Upper lobe of left lung (tissue), 6 donors: ENCODE measurements at regions not wholly inside any gene's neighbourhood (a gene's known extent, or its start where the extent isn't known, plus 50 kb on each side); places are given as distances from the start of the nearest gene placed in this dataset.
A peak's percentile ranks its signal among the peaks of the same experiment; 100 is the strongest.

Experiments used
- ATAC-seq, 2 donors: fragments of 200-7000 bp; cut with Tn5 transposase; one replicate each; pipeline ENCODE4 v1.9.1; 2022; ENCODE audit warnings: mild to moderate bottlenecking in 2 of 2, moderate library complexity in 2 of 2; ENCODE audit not compliant: low FRiP score in 2 of 2
- DNase-seq, 2 donors: peaks; one replicate each; pipeline ENCODE4 v3.0.0-alpha.2; 2019 to 2020
- H3K27ac ChIP-seq, 4 donors: fragments of 200-600 bp; sonication (generic); one replicate each; pipeline ENCODE4 v1.5.1; 2016 to 2019
- H3K27me3 ChIP-seq, 4 donors: fragments of 200-600 bp; sonication (generic); one replicate each; pipeline ENCODE4 v1.5.1; 2017 to 2019
- H3K36me3 ChIP-seq, 4 donors: fragments of 200-600 bp; sonication (generic); one replicate each; pipeline ENCODE4 v1.5.1; 2016 to 2019
- H3K4me1 ChIP-seq, 4 donors: fragments of 200-600 bp; sonication (generic); one replicate each; pipeline ENCODE4 v1.5.1; 2018 to 2019
- H3K4me3 ChIP-seq, 4 donors: fragments of 200-600 bp; sonication (generic); one replicate each; pipeline ENCODE4 v1.5.1; 2017 to 2019; ENCODE audit warnings: mild to moderate bottlenecking in 2 of 4, moderate library complexity in 1 of 4
- H3K9me3 ChIP-seq, 4 donors: fragments of 200-600 bp; sonication (generic); one replicate each; pipeline ENCODE4 v1.5.1; 2018 to 2019
- EP300 ChIP-seq, 4 donors: sonication (generic); formaldehyde crosslinking; IDR thresholded peaks; one replicate each; pipeline ENCODE4 v1.5.1; 2017; ENCODE audit warnings: antibody characterized with exemption in 4 of 4, control low read depth in 2 of 4
- POLR2A ChIP-seq, 4 donors: fragments of 450-650 bp; IDR thresholded peaks; one replicate each; pipeline ENCODE4 v1.5.1; 2016 to 2017; ENCODE audit warnings: antibody characterized with exemption in 4 of 4, mild to moderate bottlenecking in 2 of 4
- POLR2AphosphoS5 ChIP-seq, 2 donors: sonication (generic); formaldehyde crosslinking; IDR thresholded peaks; one replicate each; pipeline ENCODE4 v1.5.1; 2017; ENCODE audit warnings: antibody characterized with exemption in 2 of 2
- WGBS, 2 donors: methylation state at CpG; one replicate each; pipeline ENCODE4 v1.1.5; 2017 to 2018; 5-methylcytosine and 5-hydroxymethylcytosine counted together
- TF ChIP-seq, protein P1 (sequence below), 6 experiments: fragments of 450-650 bp in 4 of 6; fragments of 200-600 bp in 2 of 6; sonication (generic) in 2 of 6; IDR thresholded peaks; one replicate each; pipeline ENCODE4 v1.5.1; 2016 to 2019; ENCODE audit warnings: antibody characterized with exemption in 6 of 6
- donor health status: DM: no; HTN: no; CAD: no; lungs with moderate emphysema.
- donor health status: DM: no; HTN: yes; CAD: no; lungs with severe emphysema.

DNA sequence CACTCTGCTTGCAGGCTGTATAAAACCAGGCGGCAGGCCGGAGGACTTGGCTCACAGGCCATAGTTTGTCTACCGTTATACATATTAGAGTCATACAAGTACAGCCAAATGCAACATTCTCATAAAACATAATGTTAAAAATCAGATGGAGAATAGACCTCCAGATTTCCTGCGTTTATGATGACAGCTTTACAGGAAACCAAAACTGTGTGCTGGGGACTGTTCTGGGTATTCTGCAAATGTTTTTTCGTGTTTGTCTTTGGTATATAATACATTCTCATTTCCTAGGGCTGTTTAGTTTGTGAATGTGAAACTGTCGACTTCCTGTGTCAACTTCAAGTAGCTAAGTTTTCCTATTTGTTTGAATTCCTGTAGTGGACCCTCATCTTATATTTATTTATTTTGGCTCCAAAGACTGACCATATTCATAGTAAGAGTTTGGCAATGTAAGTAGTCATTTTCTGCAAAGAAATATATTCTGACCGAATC is 79.5 kb upstream of the FAM9C start:
- Histone ChIP-seq H3K4me3 (no peak overlapping the region), H3K9me3 (no peaks in the 10 kb centered on the region), H3K27me3 (no peaks in the 10 kb centered on the region), H3K27ac (peak overlapping the region; percentile 18 to 49 (median 33)), H3K36me3 (no peaks in the 10 kb centered on the region), H3K4me1 (peaks cover 0 to 29% (median 25%) of the 10 kb centered on the region in 4 donors)
- ATAC-seq (no peak), DNase-seq (no peak)
- 12 to 30% methylated on average over 7 of the region's 7 CpGs for WGBS, 2 donors
- TF ChIP-seq, protein P1, sequence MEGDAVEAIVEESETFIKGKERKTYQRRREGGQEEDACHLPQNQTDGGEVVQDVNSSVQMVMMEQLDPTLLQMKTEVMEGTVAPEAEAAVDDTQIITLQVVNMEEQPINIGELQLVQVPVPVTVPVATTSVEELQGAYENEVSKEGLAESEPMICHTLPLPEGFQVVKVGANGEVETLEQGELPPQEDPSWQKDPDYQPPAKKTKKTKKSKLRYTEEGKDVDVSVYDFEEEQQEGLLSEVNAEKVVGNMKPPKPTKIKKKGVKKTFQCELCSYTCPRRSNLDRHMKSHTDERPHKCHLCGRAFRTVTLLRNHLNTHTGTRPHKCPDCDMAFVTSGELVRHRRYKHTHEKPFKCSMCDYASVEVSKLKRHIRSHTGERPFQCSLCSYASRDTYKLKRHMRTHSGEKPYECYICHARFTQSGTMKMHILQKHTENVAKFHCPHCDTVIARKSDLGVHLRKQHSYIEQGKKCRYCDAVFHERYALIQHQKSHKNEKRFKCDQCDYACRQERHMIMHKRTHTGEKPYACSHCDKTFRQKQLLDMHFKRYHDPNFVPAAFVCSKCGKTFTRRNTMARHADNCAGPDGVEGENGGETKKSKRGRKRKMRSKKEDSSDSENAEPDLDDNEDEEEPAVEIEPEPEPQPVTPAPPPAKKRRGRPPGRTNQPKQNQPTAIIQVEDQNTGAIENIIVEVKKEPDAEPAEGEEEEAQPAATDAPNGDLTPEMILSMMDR (IDR thresholded peaks at IDR 0.05) = no peak
- TF ChIP-seq EP300 (IDR thresholded peaks at IDR 0.05) = no peak
- no peak for TF ChIP-seq POLR2A (IDR thresholded peaks at IDR 0.05)
- TF ChIP-seq POLR2AphosphoS5 (IDR thresholded peaks at IDR 0.05) = no peak

DNA sequence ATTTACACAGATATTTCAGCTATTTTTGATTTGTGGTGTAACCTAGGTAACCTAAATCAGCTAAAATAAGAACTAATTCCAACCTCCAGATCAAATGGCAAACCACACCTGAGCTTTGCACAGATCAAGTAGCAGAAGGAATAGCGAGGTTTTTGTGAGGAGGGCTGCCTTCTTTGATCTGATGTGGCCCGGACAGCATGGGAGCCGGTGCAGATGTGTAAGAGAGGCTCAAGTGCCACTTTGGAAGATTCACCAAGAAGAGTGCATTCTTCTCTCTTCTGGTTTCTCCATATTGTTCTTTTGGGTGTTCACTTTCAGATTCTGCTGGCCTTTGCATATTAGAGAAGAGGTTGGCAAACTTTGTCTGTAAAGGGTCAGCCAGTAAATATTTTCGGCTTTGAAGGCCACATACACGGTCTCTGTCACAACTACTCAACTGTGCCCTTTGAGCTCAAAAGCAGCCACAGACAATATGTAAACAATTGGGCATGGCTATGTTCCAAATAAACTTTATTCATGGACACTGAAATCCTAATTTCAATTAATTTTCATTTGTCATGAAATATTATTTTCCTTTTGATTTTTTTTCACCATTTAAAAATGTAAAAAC is 78.9 kb upstream of the FAM9C start:
- Histone ChIP-seq H3K27me3 (no peaks in the 10 kb centered on the region), H3K27ac (peak overlapping the region; percentile 18 to 49 (median 33)), H3K4me1 (peaks cover 0 to 29% (median 23%) of the 10 kb centered on the region in 4 donors), H3K9me3 (no peaks in the 10 kb centered on the region), H3K4me3 (no peak overlapping the region), H3K36me3 (no peaks in the 10 kb centered on the region)
- ATAC-seq (no peak), DNase-seq (no peak)
- 22 to 64% methylated on average over 4 to 5 of the region's 5 CpGs for WGBS, 2 donors
- no peak for TF ChIP-seq EP300 (IDR thresholded peaks at IDR 0.05)
- no peak for TF ChIP-seq POLR2AphosphoS5 (IDR thresholded peaks at IDR 0.05)
- TF ChIP-seq POLR2A (IDR thresholded peaks at IDR 0.05) = no peak
- TF ChIP-seq, protein P1 (IDR thresholded peaks at IDR 0.05) = no peak

DNA sequence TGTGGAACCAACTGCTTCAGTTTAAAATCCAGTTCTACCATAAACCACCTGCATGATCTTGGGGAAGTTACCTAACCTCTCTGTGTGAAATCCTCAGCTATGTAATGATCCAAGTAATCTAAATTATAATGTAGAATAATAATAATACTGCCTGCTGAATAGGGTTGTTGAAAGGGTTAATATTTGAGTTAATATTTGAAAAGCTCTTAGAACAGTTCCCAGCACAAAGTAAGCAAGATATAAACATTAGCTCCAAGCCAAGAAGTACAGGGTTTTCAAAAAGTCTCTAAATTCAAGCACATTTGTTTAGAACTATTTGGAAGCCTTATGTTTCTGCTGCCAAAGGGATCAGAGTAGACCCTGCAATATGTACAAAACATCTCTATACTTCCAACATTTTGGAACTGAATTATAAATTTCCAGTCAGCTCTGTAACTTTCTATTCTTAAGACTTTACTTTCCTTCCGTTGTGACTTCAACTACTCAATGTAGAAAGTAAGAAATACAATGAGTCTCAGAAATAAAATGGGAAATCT is 76.7 kb upstream of the FAM9C start:
- Histone ChIP-seq H3K27me3 (no peaks in the 10 kb centered on the region), H3K9me3 (peaks cover 0 to 4% (median 0%) of the 10 kb centered on the region in 4 donors), H3K4me1 (peaks cover 0 to 29% (median 20%) of the 10 kb centered on the region in 4 donors), H3K27ac (peak overlapping the region; percentile 43 to 61 (median 52)), H3K36me3 (no peaks in the 10 kb centered on the region), H3K4me3 (no peak overlapping the region)
- ATAC-seq (no peak), DNase-seq (no peak)
- WGBS, 2 donors = 43 to 67% methylated on average over 1 of the region's 1 CpG
- no peak for TF ChIP-seq POLR2AphosphoS5 (IDR thresholded peaks at IDR 0.05)
- no peak for TF ChIP-seq EP300 (IDR thresholded peaks at IDR 0.05)
- TF ChIP-seq, protein P1 (IDR thresholded peaks at IDR 0.05) = no peak
- TF ChIP-seq POLR2A (IDR thresholded peaks at IDR 0.05) = no peak

DNA sequence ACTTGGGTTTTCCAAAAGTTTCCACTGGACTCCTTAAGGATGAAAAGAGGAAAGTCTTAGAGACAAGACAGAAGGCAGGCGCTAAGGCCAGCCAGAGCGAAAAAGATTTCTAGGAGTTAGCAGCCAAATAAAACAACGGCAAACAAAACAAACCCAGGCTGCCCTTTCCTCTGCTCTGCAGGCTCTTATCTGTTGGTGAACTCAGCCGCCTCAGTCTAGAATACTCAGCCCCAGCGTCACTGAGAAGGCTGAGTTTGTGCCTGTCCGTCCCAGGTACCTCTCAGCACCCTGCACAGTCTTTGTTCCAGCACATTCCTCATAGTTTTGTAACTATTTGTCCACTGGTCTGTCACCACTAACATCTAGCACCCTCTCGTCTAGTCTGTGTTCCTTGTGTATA is 75.6 kb upstream of the FAM9C start:
- TF ChIP-seq, protein P1 (IDR thresholded peaks at IDR 0.05) = no peak
- TF ChIP-seq EP300 (IDR thresholded peaks at IDR 0.05) (no peak), POLR2A (IDR thresholded peaks at IDR 0.05) (no peak), POLR2AphosphoS5 (IDR thresholded peaks at IDR 0.05) (no peak)
- ATAC-seq (peak; percentile 82 to 85), DNase-seq (peak in 1 of 2 donors; percentile 31)
- peaks cover 0 to 4% (median 0%) of the 10 kb centered on the region in 4 donors for H3K9me3 ChIP-seq
- no peaks in the 10 kb centered on the region for H3K36me3 ChIP-seq
- peaks cover 0 to 29% (median 20%) of the 10 kb centered on the region in 4 donors for H3K4me1 ChIP-seq
- 49 to 55% methylated on average over 4 to 7 of the region's 7 CpGs for WGBS, 2 donors
- peak overlapping the region; percentile 48 to 78 (median 58) for H3K27ac ChIP-seq
- no peak overlapping the region for H3K4me3 ChIP-seq
- no peaks in the 10 kb centered on the region for H3K27me3 ChIP-seq
